Amniotic epithelial cell (primary cell): ENCODE measurements at regions not wholly inside any gene's neighbourhood (a gene's known extent, or its start where the extent isn't known, plus 50 kb on each side); places are given as distances from the start of the nearest gene placed in this dataset.
"Not testable (repeated sequence)": the region's sequence is repeated elsewhere in the genome, so short reads cannot be mapped to it uniquely, and the experiment has no call there.

ENCODE experiments used
- DNase-seq: peaks from one replicate; pipeline ENCODE4 v3.0.0-alpha.2; 2010; ENCODE audit warnings: low read depth

DNA sequence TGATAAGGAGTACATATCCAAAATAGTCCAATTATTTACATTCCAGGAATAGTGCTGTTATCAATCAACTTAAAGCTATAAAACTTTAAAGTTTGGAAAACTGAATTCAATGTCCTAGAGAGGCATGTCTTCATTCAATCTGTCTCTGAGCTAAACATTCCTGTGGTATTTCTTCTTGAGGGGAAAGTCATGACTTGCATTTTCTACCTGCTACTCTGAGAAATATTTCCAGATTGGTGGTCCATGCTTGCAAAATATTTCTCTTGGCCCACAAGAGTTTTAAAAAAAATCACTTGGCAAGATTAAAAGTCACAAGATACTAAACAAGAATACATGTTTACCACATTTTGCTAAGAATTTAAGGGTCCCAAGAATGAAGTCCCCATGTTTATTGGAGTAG, 63.6 kb upstream of the HGF start:
- peak; percentile 72 for DNase-seq

DNA sequence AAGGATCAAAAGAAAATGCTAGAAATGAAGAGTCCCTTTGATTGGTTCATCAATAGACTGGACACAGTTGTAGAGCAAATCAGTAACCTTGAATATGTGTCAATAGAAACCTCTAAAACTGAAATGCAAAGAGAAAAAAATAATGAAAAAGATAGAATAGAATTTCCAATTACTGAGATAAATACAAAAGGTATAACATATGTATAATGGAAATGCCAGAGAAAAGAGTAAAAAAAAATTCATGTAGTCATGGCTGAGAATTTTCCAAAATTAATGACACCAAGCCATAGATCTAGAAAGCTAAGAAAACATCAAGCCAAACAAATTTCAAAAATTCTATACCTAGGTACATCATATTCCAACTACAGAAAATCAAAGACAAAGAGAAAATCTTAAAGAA, 62.0 kb upstream of the HGF start:
- no peak for DNase-seq

DNA sequence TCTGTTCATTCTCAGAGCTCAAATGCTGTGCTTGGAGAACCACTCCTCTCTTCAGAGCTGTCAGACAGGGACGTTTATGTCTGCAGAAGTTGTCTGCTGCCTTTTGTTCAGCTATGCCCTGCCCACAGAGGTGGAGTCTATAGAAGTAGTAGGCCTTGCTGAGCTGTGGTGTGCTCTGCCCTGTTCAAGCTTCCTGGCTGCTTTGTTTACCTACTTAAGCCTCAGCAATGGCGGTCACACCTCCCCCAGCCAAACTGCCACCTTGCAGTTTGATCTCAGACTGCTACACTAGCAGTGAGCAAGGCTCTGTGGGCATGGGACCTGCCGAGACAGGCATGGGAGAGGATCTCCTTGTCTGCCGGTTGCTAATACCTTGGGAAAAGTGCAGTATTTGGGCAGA, 59.7 kb upstream of the HGF start:
- not testable (repeated sequence) for DNase-seq

DNA sequence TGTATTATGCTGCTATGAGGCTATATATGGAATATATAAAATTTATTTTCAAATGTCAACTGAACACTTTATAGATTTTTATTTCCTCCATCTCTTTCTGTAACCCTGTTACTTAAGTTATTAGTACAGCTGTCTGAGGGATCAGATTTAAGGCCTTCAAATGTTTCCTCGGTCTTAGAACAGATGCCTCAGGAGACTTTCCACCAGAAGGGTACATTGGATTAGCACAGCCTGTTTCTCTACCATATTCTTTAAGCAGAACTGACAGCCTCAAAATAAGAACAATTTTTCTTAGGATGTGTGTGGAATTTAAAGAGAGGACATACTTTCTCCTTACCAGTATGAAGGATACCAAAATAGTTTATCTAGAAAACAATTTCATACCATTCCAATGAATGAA, 53.0 kb upstream of the HGF start:
- DNase-seq, result no peak

DNA sequence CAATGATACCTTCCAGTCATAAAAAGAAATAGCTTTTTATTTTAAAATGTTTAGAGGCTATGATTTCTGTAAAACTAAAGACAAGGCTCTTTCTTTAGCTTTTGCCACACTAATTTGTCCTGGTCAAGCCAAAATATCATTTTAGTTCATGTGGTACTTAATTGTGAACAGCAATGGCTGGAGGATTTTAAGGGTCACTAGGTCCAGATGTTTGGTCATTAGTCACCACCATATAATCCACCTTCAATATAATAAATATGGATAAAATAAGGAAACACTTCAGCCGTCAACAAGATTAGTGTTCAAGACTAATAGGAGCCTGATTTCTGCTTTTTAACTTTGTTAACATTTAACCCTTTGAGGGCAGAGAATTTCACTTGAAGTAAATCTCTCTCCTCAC, 50.0 kb upstream of the HGF start:
- no peak for DNase-seq
